G401 (cell line): ENCODE measurements at regions not wholly inside any gene's neighbourhood (a gene's known extent, or its start where the extent isn't known, plus 50 kb on each side); places are given as distances from the start of the nearest gene placed in this dataset.

ENCODE experiments used
- DNase-seq: peaks from one replicate; pipeline ENCODE4 v3.0.0-alpha.2; 2015; ENCODE audit warnings: low spot score
- in situ Hi-C: cut with HindIII; loops from 2 replicates; pipeline ENCODE4 v1.10.0; 2016; ENCODE audit warnings: low sequenced_read_pairs, mixed read lengths

- DNase-seq: no peak
- in situ Hi-C loops: no loop called here
These were observed 287.2 kb downstream of the CAAP1 start for GRCh38 chr9:26605367-26605766.

DNA sequence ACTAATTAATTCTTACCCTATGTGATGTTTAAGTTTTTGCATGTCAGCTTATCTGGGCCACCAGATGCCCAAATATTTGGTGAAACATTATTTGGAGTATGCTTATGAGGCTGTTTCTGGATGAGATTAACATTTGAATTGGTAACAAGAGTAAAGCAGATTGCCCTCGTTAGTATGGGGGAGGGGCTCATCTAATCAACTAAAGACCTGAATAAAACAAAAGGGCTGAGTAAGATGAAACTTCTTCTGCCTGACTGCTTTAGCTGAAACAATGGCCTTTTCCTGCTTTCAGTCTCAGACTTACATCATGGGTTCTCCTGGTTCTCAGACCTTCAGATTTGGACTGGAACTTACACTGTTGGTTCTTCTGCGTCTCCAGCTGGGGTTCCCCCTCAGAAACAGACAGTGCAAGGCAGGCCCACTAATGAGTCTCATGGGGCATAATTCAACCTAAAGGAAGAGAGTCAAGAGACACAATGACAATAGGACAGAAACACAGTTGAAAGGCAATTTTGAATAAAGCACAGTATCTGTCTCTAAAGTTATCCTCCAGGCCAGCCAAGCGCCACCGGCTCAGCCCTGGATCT is 288.4 kb downstream of the CAAP1 start:
- in situ Hi-C loops: no loop called here
- DNase-seq: no peak

- in situ Hi-C loops: no loop called here
- no peak for DNase-seq
These were observed 289.0 kb downstream of the CAAP1 start for GRCh38 chr9:26603617-26604016.

DNA sequence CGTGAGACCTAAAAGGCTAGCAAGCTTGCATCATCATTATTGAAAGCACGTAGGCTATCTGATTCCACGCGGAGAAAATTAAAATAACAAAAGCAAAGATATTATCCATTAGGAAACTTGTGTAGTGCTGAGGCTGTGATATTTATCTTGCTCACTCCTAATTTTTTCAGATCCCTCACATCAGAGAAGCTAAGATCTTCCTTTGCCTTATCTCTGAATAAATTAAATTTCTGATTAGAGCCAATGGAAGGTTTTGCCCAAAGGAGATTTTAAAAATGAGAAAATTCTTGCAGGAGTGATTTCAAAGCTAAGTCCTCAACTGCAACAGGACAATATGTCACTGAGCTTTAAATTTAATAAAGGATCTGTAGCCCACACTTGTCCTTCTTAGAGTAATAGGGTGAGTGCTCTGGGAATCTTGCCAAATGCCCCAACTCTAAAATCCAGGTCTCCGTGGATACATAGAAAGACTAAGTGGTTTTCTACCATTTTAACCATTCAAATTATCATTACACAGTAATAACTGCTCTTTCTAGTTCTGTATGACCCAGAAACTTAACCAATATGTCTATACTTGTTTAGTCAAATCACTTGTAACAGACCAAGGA is 295.0 kb downstream of the CAAP1 start:
- DNase-seq: no peak
- in situ Hi-C loops: no loop called here

DNA sequence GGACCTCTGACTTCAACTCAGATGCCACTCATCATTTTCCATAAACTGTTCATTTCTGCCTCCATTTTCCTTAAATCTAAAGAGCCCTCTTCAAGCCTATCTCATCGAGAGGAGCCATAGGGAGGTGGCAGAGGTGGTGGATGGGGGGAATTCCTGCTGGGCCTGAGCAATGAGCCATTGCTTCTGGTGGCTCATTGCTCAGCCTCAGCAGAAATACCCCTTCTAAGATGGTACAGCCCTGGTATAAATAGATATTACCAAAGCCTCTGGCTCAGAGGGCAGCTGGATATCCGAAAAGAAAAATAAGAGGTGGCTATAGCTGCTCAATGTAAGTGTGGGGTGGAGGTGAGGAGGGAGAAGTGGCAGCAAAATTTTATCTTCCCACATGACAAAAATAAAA is 313.5 kb downstream of the CAAP1 start:
- DNase-seq: no peak
- in situ Hi-C loops: no loop called here

DNA sequence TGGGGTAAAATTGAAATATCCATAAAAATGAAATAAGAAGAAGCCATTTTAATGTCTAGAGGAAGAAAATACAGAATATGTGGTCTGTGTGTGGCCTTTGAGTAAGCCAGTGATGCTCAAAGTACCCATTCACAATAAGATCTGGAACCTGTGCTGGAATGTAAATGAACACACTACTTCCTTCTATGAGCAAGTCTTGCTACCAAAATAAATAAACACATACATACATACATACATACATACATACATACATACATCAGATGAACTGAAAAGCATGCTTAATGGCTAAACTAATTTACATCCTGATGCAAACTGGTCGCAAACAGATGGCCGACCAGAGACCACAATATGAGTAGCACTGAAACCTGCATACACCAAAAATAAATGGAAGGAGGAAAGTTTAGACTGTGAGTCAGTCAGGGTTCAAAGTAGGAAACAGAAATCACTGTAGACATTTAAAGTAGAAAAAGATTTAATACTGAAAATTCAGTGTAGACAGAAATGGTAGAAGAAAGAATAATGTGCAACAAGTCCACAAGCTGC is 317.6 kb downstream of the CAAP1 start:
- no peak for DNase-seq
- in situ Hi-C loops: no loop called here

- no peak for DNase-seq
- in situ Hi-C loops: no loop called here
These were observed 318.3 kb downstream of the CAAP1 start for GRCh38 chr9:26574256-26574655.

- in situ Hi-C loops: no loop called here
- no peak for DNase-seq
These were observed 324.6 kb downstream of the CAAP1 start for GRCh38 chr9:26567976-26568375.

- in situ Hi-C loops: no loop called here
- DNase-seq: no peak
These were observed 326.5 kb downstream of the CAAP1 start for GRCh38 chr9:26566141-26566540.

DNA sequence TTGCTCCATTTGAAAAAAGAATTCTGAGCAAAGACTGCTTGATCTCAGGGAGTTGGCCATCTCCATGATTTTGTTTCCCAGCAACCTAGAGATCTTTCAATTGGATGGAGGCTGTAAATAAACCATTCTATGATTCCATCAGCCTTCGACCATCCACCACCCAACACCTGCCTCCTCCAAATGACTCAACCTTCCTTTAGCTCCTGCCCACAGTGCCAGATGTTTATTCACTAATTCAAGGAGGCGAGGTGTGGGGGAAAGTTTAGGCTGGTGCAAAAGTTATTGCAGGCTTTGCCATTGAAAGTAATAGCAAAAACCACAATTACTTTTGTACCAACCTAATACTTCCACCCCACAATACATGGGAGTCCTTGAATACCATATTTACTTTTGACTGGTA is 327.5 kb downstream of the CAAP1 start:
- in situ Hi-C loops: no loop called here
- no peak for DNase-seq

DNA sequence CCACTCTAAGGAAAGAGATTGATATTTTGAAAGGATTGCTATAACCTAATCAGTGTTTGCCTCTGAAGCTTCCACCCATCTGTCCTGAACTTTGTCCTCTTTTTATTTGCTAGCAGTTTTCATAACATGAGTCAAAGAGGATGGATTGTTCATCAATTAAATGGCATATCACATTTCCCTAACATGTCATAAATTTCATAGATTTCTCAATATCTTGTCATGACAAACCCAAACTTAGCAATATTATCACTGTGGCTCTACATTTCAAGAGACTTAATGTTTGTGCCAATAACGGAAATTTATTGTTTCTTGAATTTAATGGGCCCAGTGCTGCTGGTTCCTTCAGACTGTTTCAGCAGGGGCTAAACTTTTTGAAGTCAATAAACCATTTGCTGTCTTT is 330.3 kb downstream of the CAAP1 start:
- in situ Hi-C loops: no loop called here
- no peak for DNase-seq

DNA sequence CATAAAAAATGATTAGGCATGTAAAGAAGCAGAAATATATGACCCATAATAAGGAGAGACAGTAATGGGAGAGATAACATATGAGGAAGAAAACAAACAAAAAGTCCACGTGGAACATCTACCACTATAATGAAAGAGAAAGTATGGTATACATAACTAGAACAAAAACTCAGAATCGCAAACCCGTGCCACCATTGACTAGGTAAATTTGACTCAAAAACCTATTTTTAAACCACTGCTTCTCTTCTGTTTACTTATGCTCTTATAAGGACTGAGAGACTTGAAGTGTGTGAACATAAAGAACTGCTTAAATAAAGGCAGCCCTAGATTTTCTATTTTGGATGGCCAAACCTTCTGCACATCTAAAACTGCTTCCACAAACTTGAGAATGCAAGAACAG is 330.7 kb downstream of the CAAP1 start:
- in situ Hi-C loops: no loop called here
- DNase-seq: no peak

- in situ Hi-C loops: no loop called here
- DNase-seq: no peak
These were observed 333.1 kb downstream of the CAAP1 start for GRCh38 chr9:26559506-26559905.

- in situ Hi-C loops: no loop called here
- no peak for DNase-seq
These were observed 340.6 kb downstream of the CAAP1 start for GRCh38 chr9:26551971-26552370.

- no peak for DNase-seq
- in situ Hi-C loops: no loop called here
These were observed 341.2 kb downstream of the CAAP1 start for GRCh38 chr9:26551451-26551850.

DNA sequence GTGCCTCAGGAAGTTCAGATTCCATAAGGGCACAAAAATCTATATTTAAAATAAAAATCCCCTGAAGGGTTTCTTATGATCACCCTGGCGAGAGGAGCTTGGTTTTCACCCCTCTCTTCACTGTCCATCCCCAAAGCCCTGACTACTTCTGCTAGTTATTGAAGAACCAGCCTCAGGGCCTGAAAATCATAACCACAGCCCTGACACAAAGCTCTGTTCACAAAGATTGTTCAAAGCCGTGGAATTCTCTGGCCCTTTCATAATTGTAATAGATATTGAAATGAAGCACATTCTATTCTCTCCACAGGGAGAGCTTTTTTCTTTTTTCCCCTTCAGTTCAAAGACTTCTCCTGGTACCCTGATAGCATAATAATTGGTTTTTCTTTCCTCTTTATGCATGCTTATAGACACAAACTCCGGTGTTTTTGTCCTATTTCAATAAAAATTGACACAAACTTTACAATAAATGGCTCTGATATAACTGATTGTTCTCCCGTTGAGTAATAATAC is 343.8 kb downstream of the CAAP1 start:
- in situ Hi-C loops: no loop called here
- DNase-seq: no peak

GRCh38 chr9:26539867-26540493 is 352.6 kb downstream of the CAAP1 start:
- DNase-seq: no peak
- in situ Hi-C loops: no loop called here

- in situ Hi-C loops: no loop called here
- DNase-seq: no peak
These were observed 355.4 kb downstream of the CAAP1 start for GRCh38 chr9:26537211-26537610.

GRCh38 chr9:26535151-26535550 is 357.5 kb downstream of the CAAP1 start:
- in situ Hi-C loops: no loop called here
- DNase-seq: no peak

GRCh38 chr9:26530841-26531240 is 361.8 kb downstream of the CAAP1 start:
- in situ Hi-C loops: no loop called here
- DNase-seq: no peak

DNA sequence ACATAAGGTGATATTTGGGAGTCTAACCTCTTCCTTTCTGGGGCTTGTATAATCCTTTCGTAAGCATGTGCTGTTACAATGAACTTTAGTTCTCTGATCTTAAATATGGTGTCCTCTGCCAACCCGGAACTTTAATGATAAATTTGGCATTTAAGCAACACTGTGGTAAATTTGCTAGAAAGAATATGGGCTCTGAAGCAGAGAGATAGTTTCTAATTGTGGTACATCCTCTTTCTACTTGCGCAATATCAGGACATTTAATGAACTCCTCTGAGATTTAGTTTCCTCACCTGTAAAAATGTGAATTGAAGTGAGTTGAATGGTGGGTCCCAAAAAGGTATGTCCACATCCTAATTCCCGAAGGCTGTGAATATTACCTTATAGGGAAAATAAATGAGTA is 364.7 kb downstream of the CAAP1 start:
- in situ Hi-C loops: no loop called here
- DNase-seq: no peak
